Retina (tissue), 1 donor: ENCODE measurements at regions not wholly inside any gene's neighbourhood (a gene's known extent, or its start where the extent isn't known, plus 50 kb on each side); places are given as distances from the start of the nearest gene placed in this dataset.
"Not testable (repeated sequence)": the region's sequence is repeated elsewhere in the genome, so short reads cannot be mapped to it uniquely, and the experiment has no call there.

Experiments used
- DNase-seq: peaks from one replicate; pipeline ENCODE4 v3.0.0-alpha.2; 2016

DNA sequence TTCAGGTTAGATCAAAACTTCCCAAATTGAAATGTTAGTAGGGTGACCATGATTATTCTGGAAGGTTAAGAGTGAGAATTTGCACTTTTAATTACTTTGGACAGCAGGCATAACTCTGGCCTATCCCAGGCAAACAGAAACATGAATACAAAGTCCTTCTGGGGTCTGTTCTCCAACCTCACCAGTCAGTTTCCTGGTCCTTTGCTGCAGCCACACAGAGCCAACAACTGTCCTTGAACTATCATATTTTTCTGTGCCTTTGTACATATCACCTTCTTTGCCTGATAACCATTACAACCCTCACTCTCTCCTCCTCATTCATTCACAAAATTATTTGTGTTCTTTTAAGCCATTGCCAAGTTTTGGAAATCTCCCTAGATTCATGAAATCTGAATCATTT lies 126.0 kb upstream of the GBE1 start:
- no peak for DNase-seq

DNA sequence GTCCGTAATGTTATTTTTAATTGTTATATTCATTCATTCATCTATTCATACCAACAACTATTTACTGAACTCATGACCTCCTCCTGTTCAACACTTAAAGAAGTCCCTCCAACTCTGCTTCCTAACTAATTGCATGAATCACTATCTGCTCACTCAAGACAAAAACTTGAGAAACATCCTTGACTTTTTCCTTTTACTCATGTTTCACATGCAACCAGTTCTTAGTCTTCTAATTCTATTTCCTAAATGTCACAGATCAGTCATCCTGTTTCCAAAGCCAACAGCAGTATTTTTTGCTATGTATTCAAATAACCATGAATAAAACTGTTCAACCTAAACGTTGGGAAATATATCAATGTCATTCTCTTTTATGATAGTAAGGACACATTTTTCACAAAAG lies 124.6 kb upstream of the GBE1 start:
- DNase-seq: no peak

DNA sequence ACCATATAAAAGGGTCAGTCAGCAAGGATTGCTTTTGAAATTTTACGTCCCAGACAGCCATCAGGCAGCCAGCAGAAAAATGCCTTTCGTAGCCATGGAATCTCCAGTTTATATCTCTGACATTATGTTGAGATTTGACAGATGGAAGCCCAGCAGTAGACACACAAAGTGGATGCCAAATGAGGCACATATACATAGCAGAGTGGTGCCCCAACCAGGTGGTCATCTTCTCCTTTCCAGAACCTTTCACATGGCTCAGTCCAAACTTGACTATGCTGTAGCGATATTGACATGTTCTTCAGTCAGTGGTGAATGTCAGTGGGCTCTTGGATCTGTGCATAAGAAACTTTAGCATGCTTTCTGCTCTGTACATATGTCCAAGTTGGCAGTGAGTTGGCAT lies 123.3 kb upstream of the GBE1 start:
- no peak for DNase-seq

DNA sequence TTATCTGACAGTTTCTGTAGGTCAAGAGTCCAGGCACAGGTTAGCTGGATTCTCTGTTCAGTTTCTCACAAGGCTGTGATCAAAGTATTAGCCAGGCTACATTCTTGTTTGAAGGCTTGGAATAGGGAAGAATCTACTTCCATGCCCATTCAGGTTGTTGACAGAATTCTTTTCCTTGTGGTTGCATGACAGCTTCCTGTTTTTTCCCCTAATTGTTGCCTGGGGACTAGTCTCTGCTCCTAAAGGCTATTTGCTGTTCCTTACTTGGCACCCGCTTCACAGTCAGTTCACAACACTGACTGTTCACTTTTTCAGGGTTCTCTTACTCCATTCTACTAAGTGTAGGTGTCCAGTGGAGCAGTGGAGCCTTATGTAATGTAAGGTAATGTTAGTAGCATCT lies 115.4 kb upstream of the GBE1 start:
- no peak for DNase-seq

DNA sequence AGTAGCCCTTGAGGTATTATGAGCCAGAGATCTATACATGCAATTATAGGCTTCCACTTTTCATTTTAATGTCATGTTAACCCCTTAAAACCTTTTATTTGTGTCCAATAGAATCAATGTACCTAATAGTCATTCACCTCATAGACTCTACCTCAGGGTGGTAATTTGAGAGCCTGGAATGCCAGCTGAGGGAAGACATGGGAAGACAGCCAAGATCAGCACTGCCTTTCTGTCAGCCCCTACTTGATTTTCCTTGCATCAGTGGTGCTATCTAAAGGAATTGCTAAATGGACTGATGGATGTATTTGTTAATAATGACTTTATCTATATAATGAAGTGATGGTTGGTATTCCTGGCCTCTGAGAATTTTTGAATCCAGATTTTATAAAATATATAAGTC lies 113.3 kb upstream of the GBE1 start:
- no peak for DNase-seq

DNA sequence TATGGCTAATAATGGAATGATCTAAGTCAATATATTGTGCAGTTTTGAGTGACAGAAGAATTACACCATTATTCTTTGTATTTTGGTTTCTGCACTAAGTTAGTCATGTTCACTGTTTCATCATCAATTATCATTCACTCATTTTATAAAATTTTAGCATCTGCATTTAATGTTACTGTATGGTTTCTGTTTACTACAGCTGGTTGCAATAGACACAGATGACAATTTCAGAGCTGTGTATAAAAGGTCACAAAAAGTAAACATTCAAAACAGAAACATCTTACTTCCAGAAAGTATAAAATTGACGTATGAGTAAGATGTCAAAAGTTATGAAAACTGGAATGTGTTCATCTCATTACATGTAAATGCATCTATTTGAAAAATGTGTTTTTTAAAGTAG lies 111.1 kb upstream of the GBE1 start:
- DNase-seq: no peak

DNA sequence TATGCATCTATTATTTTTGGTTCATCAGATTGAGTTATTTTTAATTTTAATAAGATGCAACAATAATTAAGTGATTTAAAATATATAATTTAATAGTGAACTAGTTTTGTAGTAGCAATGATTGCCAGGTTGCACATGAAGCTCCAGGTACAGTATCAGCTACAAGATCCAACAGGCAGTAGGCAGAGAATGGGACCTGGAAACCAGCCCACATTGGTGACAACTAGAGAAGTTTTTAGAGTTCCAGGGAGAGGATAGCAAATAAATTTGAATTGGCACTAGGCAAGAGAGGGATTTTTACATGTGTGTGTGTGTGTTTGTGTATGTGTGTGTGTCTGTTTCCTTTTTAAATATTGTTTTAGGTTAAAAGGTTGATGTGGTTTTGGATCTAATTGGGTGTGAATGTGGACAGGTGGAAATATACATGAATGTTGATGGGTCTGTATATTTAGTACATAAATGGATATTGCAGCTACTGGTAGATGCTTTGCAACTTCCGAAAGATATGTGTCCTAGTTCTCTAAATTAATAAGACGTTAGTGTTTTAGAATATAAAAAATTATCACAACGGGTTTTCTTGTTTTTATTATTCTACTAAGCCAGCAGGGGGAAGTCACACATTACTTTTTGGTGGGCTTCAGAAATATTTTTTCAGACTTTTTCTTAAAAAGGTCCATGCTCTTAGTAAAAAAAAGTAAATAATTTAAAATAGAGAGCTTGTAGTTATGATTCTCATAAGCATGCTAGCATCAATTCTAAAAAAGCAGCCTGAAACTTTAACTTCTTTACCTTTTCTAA lies 110.1 kb upstream of the GBE1 start:
- no peak for DNase-seq

DNA sequence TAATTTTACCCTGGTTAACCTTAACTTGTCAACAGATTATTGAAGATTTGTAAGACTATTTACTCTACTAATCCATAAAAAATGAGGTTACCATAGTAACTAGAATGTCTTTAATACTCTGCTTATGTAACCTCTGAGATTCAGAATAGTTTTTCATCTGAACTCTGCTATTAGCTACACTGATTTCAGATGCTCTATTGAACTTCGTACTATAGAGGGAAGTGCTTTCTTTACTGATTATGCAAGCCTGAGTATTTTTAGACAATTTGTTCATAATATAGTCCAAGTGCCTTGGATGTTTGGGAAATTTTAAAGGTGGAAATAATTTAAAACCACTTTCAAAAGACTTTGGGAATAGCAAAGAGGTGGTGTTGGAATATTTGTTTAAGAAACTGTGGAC lies 107.9 kb upstream of the GBE1 start:
- DNase-seq: no peak

DNA sequence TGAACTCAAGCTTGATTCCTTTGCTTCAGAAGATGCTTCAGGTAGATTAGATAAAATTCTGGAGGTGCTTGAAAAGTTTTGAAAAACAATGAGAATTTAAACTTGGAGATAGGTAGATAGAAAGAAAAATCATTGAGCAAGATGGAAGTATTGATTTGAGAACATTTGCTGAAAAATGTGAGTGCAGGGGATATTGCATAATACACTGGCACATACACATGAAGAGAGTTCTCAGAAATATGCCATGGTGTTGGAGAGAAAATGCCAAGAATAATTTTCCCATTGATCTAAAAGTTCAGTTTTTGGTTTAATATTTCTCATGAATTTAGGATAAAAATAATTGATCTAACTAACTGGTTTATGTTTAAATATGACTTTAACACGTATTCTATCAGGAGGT lies 107.2 kb upstream of the GBE1 start:
- no peak for DNase-seq

DNA sequence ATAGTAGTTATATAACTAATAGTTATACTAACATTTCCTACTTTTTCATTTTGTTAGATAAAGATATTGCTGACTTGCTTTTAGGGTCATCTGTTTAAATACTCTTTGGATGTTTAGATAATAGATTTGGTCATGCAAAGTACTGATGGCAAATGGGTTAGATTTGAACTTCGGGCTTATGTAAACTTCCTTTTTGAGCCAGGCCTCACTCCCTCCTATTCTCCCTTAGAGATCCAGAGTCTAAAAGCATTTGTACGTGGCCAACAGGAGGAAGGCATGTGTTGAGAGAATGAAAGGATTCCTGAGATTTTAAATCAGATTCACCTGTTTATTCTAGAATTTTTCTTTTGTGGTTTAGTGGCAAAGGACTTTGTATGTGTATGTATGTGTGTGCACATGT lies 106.4 kb upstream of the GBE1 start:
- no peak for DNase-seq

DNA sequence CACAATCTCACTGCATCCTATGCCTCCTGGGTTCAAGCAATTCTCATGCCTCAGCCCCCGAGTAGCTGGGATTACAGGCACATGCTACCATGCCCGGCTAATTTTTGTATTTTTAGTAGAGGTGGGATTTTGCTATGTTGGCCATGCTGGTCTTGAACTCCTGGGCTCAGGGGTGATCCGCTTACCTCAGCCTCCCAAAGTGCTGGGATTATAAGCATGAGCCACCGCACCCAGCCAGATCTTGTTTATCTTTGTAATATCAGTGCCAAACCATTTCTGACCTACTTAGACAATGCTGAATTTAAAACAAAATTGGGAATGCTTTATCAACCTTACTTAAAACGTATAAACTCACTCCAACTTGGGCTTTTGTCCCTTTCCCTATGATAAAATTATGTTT lies 103.7 kb upstream of the GBE1 start:
- DNase-seq: not testable (repeated sequence)

DNA sequence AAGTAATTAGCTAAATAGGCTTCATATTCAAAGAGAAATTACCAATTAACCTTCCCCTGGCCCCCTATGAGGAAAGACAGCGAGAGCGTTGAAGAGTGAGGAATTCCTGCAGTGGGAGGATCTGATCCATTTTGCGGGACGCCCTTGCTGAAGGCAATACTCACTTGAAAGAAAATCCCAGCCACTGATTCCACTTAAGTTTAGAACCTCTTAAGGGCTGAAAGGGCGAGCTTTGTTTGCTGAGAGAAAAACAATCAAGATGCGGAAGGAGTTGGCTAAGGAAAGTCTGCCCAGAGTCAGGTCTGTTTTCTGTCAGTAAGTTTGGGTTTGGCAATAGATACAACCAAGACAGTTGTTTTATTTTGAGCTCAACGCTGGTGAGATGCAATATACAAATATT lies 102.8 kb upstream of the GBE1 start:
- DNase-seq: no peak

DNA sequence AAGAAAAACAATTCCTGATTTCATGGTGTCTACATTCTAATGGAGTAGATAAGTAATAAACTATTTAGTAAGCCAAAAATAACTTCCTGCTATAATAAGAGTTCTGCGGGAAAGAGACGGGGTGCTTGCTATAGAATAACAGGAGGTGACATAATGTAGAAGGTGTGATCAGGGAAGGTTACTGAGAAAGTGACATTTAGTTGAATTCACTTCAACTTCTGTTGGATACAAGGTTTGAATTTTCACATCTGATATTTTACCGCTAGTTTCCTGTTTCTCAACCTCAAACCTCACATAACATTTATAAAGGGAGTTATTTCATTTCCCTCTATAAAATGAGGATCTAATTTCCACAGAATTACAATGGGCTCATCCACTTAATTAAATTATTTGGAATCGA lies 102.3 kb upstream of the GBE1 start:
- DNase-seq: no peak

DNA sequence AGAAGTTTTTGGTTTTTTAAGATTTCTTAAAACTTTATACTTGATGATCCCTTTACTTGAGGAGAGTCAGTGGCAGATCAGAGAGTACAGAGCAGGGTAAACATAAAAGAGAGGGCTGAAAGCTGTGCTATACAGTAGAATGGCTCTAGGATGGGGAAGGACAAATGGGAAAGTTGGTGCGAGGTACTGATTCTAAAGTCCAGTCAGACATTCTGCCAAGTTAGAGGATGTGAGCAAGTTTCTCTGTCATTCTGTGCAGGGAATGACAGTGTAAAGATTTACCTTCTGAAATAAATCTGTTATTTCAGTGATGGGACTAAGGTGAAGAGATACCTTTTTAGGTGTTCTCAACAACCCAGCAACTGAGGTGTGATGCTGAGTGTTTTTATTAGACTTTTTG lies 100.1 kb upstream of the GBE1 start:
- DNase-seq: no peak

DNA sequence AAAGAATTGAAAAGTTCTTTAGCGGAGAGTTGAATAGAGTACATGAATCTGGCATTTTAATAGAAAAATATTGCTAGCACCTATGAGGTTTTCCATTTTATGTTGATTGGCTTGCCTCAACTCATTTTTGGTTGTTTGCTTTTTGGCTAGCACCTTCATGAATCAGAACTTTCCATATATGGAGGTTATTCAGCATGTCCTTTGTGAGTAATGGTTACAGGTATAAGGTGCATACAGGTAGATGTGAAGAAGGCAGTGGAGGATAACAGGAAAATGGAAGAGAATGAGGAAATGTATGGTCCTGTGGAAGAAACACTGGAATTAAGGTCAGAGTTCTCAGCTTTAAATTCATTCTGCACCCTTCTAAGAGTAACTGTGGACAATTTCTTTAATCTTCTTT lies 98.1 kb upstream of the GBE1 start:
- DNase-seq: no peak

DNA sequence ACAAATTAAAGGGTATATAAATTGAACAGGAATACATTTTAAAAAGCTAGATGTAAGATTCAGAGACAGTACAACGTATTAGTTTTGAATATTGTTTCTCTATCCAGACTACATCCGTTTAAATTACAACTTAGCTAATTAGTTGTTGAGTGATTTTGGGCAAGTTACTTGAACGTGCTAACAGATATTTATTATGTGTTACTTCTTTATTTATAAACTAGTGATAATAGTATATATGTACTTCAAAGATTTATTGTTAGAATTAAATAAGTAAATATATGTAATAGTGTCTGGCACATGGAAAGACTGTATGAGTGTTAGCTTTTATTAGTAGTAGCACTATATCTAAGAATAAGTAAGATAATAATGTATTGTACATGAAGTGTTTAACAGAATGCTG lies 92.0 kb upstream of the GBE1 start:
- no peak for DNase-seq

DNA sequence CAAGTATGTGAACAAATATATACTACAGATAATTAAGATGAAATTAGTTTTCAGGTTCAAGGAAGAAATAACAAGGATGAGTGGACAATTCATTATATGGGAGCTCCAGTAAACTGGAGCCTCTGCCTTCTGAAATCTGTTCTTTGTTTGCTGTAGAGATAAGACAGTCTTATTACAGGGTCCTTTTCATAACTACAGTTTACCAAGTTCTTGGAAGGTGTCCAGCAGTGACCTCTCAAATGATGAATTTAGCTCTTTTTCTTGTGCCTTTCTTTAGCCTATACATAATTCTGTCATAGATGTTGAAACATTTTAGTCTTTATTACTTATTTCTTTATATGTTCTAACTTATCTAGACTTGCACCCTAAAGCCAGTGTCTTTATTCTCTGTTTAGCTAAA lies 89.7 kb upstream of the GBE1 start:
- no peak for DNase-seq

DNA sequence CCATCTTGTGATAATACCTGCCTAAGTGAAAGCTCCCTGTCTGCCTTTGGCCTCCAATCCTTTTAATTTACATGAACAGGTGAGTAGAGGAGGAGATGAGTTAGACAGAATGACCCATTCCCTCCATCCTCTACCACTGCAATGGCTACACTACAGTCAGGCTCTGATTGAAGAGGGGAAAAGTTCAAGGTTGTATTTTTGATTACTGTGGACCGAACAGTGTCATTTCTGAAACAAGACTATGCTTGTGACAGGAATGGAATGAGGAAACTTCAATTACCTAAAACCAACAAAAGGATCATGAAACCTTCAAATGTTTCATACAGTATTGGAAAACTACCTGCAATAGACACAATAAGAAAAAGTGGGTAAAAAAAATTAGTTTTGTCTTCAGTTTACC lies 85.5 kb upstream of the GBE1 start:
- DNase-seq: no peak

DNA sequence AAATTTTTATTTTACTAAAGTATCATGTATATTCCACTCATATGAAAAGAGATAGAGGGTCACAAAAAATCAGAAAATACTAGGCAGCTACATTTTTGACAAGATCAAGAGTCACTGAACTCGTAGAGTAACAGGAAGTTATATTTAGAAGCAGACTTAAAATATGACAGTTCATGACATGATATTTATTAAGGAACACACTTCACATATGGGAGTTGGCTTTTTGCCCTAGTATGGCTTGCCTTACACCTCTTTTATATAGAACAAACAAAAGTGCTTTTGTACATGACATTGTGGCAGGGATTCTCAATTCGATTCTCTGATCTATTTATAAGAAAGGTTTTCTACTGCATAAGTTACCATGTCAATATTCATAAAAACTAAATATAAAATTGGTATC lies 80.1 kb upstream of the GBE1 start:
- no peak for DNase-seq

DNA sequence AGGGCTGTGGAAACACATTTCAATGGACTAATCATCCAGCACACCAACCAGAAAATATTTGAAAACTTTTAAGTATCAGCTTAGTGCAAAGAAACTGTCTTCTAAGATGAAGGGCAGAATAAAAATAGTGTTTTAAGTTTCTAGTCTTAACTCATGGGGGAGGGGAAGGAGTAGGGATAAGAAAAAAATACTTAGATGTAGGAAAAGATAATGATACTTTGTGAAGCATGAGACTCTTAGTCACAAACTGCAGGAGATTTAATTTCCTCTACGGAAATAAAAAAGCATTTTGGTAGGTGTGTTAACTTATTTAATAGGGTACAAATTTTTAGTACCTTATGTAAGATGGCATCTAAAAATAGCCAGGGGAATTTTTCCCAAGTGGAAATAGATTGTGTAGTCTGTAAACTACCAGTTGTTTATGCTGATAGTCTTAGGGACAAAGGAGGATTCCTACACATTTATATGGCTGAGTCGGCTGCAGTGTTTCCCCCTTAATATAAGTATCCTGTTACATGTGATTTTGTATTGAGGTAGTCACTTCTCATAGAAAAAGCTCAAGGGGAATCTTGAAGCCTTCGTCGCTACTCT lies 78.2 kb upstream of the GBE1 start:
- DNase-seq: no peak

DNA sequence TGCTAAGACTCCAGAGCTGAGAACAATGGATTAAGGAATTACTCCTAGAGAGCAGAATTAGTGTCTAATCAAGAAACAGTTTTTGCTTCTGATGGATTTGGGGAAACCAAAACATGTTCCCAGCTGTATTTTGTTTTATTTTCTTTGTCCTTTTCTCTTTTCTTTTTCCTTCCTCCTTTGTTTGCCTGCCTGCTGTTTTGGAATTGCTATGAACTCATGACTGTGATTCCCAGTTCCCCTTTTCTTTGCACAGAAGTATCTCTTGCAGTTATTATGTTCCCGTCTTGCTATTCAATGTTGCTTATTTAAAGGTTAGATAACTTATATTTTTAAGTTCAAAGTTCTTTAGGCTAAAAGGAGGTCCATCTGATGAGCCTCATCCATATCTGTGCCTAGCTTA lies 77.0 kb upstream of the GBE1 start:
- DNase-seq: no peak

DNA sequence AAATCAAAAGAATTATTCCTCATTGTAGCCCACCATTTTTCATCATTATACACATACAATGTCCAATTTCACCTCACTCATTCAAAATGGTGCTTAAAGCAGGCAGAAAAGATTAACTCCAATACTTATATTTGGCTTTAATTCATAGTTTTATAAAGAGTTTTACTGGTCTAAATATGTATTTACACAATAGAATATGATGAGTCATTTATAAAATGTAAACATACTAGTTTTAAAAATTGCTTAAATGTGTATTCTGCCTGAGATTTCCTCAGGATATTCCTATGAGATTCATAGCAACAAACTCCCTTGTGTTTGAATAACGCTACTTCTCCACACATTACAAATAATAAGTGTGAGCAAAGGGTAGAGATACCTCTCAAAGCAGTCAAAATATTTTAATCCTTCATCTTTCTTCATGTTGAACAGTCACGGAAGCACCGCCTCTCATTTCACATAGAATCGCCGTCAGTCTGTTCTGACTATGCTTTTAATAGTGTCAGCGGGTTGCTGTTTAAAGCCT lies 75.7 kb upstream of the GBE1 start:
- DNase-seq: no peak

DNA sequence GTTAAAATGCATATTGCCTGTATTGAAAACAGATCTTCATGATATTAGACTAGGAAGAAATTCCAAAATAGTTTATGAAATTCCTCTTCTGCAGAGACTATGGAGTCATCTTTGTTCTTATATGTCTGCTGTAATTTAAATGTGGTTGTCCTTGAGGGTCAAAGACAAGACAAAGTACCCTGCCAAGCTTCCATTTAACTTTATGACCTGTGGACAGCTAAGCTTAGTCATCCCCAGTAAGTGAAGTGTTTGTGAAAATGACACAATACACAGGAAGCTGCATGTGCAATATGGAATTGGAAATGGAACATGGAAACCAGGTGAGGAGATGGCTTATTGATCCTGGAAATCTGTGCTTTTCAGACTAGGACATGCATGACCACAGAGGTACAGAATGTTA lies 68.5 kb upstream of the GBE1 start:
- no peak for DNase-seq

DNA sequence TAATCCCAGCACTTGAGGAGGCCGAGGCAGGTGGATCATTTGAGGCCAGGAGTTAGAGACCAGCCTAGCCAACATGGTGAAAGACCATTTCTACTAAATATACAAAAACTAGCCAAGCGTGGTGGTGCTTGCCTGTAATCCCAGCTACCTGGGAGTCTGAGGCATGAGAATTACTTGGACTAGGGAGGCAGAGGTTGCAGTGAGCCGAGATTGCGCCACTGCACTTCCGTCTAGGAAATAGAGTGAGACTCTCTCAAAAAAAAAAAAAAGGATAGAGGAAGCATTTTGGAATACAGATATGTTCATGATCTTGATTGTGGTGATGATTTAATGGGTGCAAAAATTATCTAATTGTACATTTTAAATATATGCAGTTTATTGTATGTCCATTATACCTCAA lies 67.8 kb upstream of the GBE1 start:
- DNase-seq: not testable (repeated sequence)

DNA sequence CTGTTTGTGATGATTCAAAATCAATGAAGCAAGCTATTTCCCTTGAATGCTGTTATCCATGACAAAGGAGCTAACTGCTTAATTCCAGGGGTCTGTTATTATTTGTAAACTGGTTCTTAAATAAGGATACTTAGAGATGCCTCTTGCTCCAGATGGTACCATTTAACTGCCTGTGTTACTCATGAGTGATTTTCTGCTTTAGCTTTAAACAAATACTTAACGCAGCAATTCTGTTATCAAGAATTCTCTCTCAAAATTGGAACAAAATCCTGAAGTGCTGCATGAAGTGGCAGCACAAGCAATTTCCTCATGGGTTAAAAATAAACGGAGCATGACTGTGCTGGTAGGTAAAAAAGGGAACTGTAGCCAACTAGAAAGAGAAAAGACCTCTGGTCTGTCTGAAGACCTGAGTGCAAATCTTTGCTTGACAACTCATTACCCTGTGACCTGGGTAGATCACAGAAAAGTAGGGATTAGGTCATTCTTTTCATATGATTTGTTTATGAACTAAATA lies 62.5 kb upstream of the GBE1 start:
- no peak for DNase-seq
